ENCODE measurements at regions not wholly inside any gene's neighbourhood (a gene's known extent, or its start where the extent isn't known, plus 50 kb on each side); places are given as distances from the start of the nearest gene placed in this dataset.

DNA sequence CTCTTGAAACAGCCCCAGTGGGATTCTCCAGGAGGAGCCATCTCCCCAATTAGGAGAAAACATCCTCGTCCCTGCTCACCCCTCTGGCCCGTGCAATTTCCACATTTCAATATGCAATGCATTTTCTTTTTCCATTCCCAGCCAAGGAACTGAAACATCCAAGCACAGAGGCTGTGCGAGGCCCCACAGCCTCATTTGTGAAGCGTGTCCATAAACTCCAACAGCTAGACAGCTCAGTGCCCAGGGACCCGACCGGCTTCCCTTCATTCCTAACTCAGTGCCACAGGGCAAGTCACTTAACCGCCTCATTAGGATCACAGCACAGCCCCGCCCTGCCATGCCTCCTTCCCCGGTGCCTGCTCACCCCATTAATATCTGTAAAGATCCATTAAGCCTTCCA, 204.2 kb upstream of the IGF1R start:
- TF ChIP-seq, protein P1, sequence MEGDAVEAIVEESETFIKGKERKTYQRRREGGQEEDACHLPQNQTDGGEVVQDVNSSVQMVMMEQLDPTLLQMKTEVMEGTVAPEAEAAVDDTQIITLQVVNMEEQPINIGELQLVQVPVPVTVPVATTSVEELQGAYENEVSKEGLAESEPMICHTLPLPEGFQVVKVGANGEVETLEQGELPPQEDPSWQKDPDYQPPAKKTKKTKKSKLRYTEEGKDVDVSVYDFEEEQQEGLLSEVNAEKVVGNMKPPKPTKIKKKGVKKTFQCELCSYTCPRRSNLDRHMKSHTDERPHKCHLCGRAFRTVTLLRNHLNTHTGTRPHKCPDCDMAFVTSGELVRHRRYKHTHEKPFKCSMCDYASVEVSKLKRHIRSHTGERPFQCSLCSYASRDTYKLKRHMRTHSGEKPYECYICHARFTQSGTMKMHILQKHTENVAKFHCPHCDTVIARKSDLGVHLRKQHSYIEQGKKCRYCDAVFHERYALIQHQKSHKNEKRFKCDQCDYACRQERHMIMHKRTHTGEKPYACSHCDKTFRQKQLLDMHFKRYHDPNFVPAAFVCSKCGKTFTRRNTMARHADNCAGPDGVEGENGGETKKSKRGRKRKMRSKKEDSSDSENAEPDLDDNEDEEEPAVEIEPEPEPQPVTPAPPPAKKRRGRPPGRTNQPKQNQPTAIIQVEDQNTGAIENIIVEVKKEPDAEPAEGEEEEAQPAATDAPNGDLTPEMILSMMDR (IDR thresholded peaks at IDR 0.05) = no peak
- TF ChIP-seq POLR2A (IDR thresholded peaks at IDR 0.05) = no peak

All from esophagus squamous epithelium (tissue), 4 donors.